ENCODE measurements at regions not wholly inside any gene's neighbourhood (a gene's known extent, or its start where the extent isn't known, plus 50 kb on each side); places are given as distances from the start of the nearest gene placed in this dataset.

- no peak overlapping the region for H4K91ac ChIP-seq (replicated peaks; ENCODE audit: insufficient read length, low read length)
- POLR2A ChIA-PET (ENCODE audit: partially characterized antibody): interaction anchor here (0.9 kb wide), 1 partner anchor 12 kb away, joined by 3 read pairs; no protein-coding TSS in a partner anchor
- H3K23me2 ChIP-seq (ENCODE audit: low read depth, low read length): no peaks in the 10 kb centered on the region; the same call in 1 of the 2 replicates
- no peak overlapping the region for H2AFZ ChIP-seq (ENCODE audit: low read length)
- H3K79me2 ChIP-seq (ENCODE audit: control insufficient read depth in 1 of 2, insufficient read depth in 2 of 2, low read length in 2 of 2): no peaks in the 10 kb centered on the region
- H2BK120ac ChIP-seq (replicated peaks; ENCODE audit: low read depth, low read length): no peak overlapping the region
- H3K4me3 ChIP-seq (ENCODE audit: extremely low read depth in 1 of 4, insufficient read depth in 2 of 4, low read depth in 3 of 4, low read length in 4 of 4): no peak overlapping the region
- no peaks in the 10 kb centered on the region for H3K79me1 ChIP-seq (ENCODE audit: low read depth, low read length)
- no peak overlapping the region for H2AK5ac ChIP-seq (ENCODE audit: low read depth, low read length)
- H4K5ac ChIP-seq (ENCODE audit: insufficient read length, low read depth, low read length): no peak overlapping the region
- WGBS, 2 experiments (ENCODE audit: extremely low coverage in 1 of 2, insufficient coverage in 1 of 2, insufficient read length in 1 of 2, insufficient replicate concordance in 2 of 2, low coverage in 1 of 2, low lambda C conversion rate in 2 of 2, missing lambda C conversion rate in 1 of 2): 88% methylated on average over 1 of the region's 1 CpG; no CpG with 5 or more reads in 1 of the 2 experiments
- no peak overlapping the region for H3K23ac ChIP-seq (ENCODE audit: insufficient read length)
- no peak overlapping the region for H3K27ac ChIP-seq (ENCODE audit: low read depth, low read length)
- no peak overlapping the region for H4K8ac ChIP-seq (ENCODE audit: extremely low read depth, insufficient read depth, low read length)
- H3K14ac ChIP-seq (ENCODE audit: insufficient read length): no peak overlapping the region
- no peaks in the 10 kb centered on the region for H4K20me1 ChIP-seq (replicated peaks in 1 of 2; ENCODE audit: control insufficient read depth in 1 of 2, insufficient read depth in 2 of 2, low read length in 2 of 2)
- no peak overlapping the region for H2BK5ac ChIP-seq (ENCODE audit: low read depth, low read length)
- DNase-seq (ENCODE audit: low read depth in 1 of 2, low spot score in 2 of 2): no peak
- H3K9me3 ChIP-seq (ENCODE audit: insufficient read depth in 2 of 2, low read depth in 1 of 2, low read length in 1 of 2): no peaks in the 10 kb centered on the region
- CTCF ChIA-PET (ENCODE audit: partially characterized antibody): interaction anchor here (0.7 to 2.3 kb wide), 3 partner anchors 109 to 172 kb away, joined by 3 to 5 read pairs (median 3); no protein-coding TSS in a partner anchor
- H3K4me2 ChIP-seq (ENCODE audit: insufficient read depth in 1 of 2, low read depth in 2 of 2, low read length in 2 of 2): no peak overlapping the region
- no peak overlapping the region for H2BK12ac ChIP-seq (ENCODE audit: low read depth, low read length)
- no peaks in the 10 kb centered on the region for H3K36me3 ChIP-seq (ENCODE audit: control insufficient read depth in 2 of 4, insufficient read depth in 4 of 4, low read length in 3 of 4)
- no peak overlapping the region for H3K56ac ChIP-seq (replicated peaks; ENCODE audit: insufficient read length, low read depth, low read length)
- no peak overlapping the region for H3K18ac ChIP-seq (ENCODE audit: extremely low read depth, low read length)
- H3K4me1 ChIP-seq (replicated peaks in 1 of 4; ENCODE audit: control insufficient read depth in 3 of 4, insufficient read depth in 4 of 4, low read length in 3 of 4): no peaks in the 10 kb centered on the region
- no peak for FAIRE-seq
- no peak overlapping the region for H3K9ac ChIP-seq (replicated peaks in 1 of 4; ENCODE audit: extremely low read depth in 1 of 4, low read depth in 3 of 4, low read length in 3 of 4)
- H2BK15ac ChIP-seq (ENCODE audit: low read length): no peak overlapping the region
- H2BK20ac ChIP-seq (ENCODE audit: low read length): no peak overlapping the region
- H3K27me3 ChIP-seq (replicated peaks in 1 of 4; ENCODE audit: control insufficient read depth in 3 of 4, extremely low read depth in 1 of 4, insufficient read depth in 3 of 4, low read length in 3 of 4): peaks cover 0 to 1% (median 0%) of the 10 kb centered on the region in 4 experiments; a peak in 1 of 7 replicates
- no peak overlapping the region for H3K4ac ChIP-seq (replicated peaks; ENCODE audit: insufficient read length, low read depth, low read length)
- no peak for TF ChIP-seq BCL11A (IDR thresholded peaks at IDR 0.05; ENCODE audit: low read depth in 2 of 2, low read length in 2 of 2)
- TF ChIP-seq SIRT6 (IDR thresholded peaks at IDR 0.05; ENCODE audit: low read length): no peak
- no peak for TF ChIP-seq CREB1 (IDR thresholded peaks at IDR 0.05)
- no peak for TF ChIP-seq CEBPB (IDR thresholded peaks at IDR 0.05; ENCODE audit: low read depth, low read length)
- TF ChIP-seq HDAC6 (IDR thresholded peaks at IDR 0.05; ENCODE audit: low read depth, low read length): no peak
- no peak for TF ChIP-seq MAX (IDR thresholded peaks at IDR 0.05)
- TF ChIP-seq JUN (IDR thresholded peaks at IDR 0.05; ENCODE audit: low read depth, low read length): no peak
- no peak for TF ChIP-seq KDM1A (IDR thresholded peaks at IDR 0.05; ENCODE audit: borderline replicate concordance, low read length)
- TF ChIP-seq BACH1 (IDR thresholded peaks at IDR 0.05; ENCODE audit: low read length): no peak
- no peak for TF ChIP-seq NANOG (IDR thresholded peaks at IDR 0.05; ENCODE audit: insufficient read depth, low read depth, low read length, poor library complexity, severe bottlenecking)
These were observed 150.7 kb upstream of the SGK1 start for GRCh38 chr6:134468633-134469032.
